ENCODE measurements at regions not wholly inside any gene's neighbourhood (a gene's known extent, or its start where the extent isn't known, plus 50 kb on each side); places are given as distances from the start of the nearest gene placed in this dataset.

DNA sequence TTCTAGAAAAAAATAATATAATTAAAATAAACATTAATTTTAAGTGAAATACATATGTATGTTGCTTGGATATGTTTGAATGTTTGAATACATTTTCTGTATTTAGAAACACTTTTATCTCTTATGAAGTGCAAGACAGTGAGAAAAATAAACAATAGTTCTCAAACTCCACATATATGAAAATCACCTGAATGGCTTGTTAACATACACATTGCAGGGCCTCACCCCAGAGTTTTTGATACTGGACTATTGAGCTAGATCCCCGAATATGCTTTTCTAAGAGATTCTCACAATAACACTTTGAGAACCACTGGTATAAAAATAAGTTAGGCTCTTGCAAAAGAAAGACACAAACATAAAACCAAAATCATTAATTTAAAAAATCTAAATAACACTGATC, 1570.3 kb upstream of the PRR20A start:
- ChIA-PET CTCF (ENCODE audit: partially characterized antibody) (no interaction called here), POLR2A (ENCODE audit: partially characterized antibody) (interaction anchor here (1.0 to 3.7 kb wide), 6 partner anchors 10 to 157 kb away, joined by 3 to 14 read pairs (median 4); no protein-coding TSS in a partner anchor)
- Histone ChIP-seq H2BK15ac (ENCODE audit: low read length) (no peak overlapping the region), H4K91ac (replicated peaks; ENCODE audit: insufficient read length, low read length) (no peak overlapping the region), H3K27ac (ENCODE audit: low read depth, low read length) (no peak overlapping the region), H3K18ac (ENCODE audit: extremely low read depth, low read length) (no peak overlapping the region), H4K8ac (ENCODE audit: extremely low read depth, insufficient read depth, low read length) (no peak overlapping the region), H3K56ac (replicated peaks; ENCODE audit: insufficient read length, low read depth, low read length) (no peak overlapping the region), H3K9ac (replicated peaks in 1 of 4; ENCODE audit: extremely low read depth in 1 of 4, low read depth in 3 of 4, low read length in 3 of 4) (no peak overlapping the region), H2BK5ac (ENCODE audit: low read depth, low read length) (no peak overlapping the region), H2BK120ac (replicated peaks; ENCODE audit: low read depth, low read length) (no peak overlapping the region), H2AFZ (ENCODE audit: low read length) (no peak overlapping the region), H3K79me2 (ENCODE audit: control insufficient read depth in 1 of 2, insufficient read depth in 2 of 2, low read length in 2 of 2) (peaks cover 0 to 18% of the 10 kb centered on the region in 2 experiments; a peak in 2 of 4 replicates), H3K79me1 (ENCODE audit: low read depth, low read length) (no peaks in the 10 kb centered on the region), H3K36me3 (ENCODE audit: control insufficient read depth in 2 of 4, insufficient read depth in 4 of 4, low read length in 3 of 4) (peaks cover 0 to 32% (median 5%) of the 10 kb centered on the region in 4 experiments; a peak in 4 of 8 replicates), H4K20me1 (replicated peaks in 1 of 2; ENCODE audit: control insufficient read depth in 1 of 2, insufficient read depth in 2 of 2, low read length in 2 of 2) (peaks cover 2 to 6% of the 10 kb centered on the region in 2 experiments), H2BK20ac (ENCODE audit: low read length) (no peak overlapping the region), H2BK12ac (ENCODE audit: low read depth, low read length) (no peak overlapping the region), H3K27me3 (replicated peaks in 1 of 4; ENCODE audit: control insufficient read depth in 3 of 4, extremely low read depth in 1 of 4, insufficient read depth in 3 of 4, low read length in 3 of 4) (no peaks in the 10 kb centered on the region), H4K5ac (ENCODE audit: insufficient read length, low read depth, low read length) (no peak overlapping the region), H3K4me3 (ENCODE audit: extremely low read depth in 1 of 4, insufficient read depth in 2 of 4, low read depth in 3 of 4, low read length in 4 of 4) (no peak overlapping the region), H3K23ac (ENCODE audit: insufficient read length) (no peak overlapping the region), H3K9me3 (ENCODE audit: insufficient read depth in 2 of 2, low read depth in 1 of 2, low read length in 1 of 2) (no peaks in the 10 kb centered on the region), H2AK5ac (ENCODE audit: low read depth, low read length) (no peak overlapping the region), H3K4me1 (replicated peaks in 1 of 4; ENCODE audit: control insufficient read depth in 3 of 4, insufficient read depth in 4 of 4, low read length in 3 of 4) (peaks cover 0 to 4% (median 2%) of the 10 kb centered on the region in 4 experiments; a peak in 2 of 7 replicates), H3K4ac (replicated peaks; ENCODE audit: insufficient read length, low read depth, low read length) (no peak overlapping the region), H3K4me2 (ENCODE audit: insufficient read depth in 1 of 2, low read depth in 2 of 2, low read length in 2 of 2) (no peak overlapping the region), H3K23me2 (ENCODE audit: low read depth, low read length) (no peaks in the 10 kb centered on the region), H3K14ac (ENCODE audit: insufficient read length) (no peak overlapping the region)
- whole genome bisulfite sequencing, 2 experiments (ENCODE audit: extremely low coverage in 1 of 2, insufficient coverage in 1 of 2, insufficient read length in 1 of 2, insufficient replicate concordance in 2 of 2, low coverage in 1 of 2, low lambda C conversion rate in 2 of 2, missing lambda C conversion rate in 1 of 2): 91% methylated on average over 1 of the region's 1 CpG; no CpG with 5 or more reads in 1 of the 2 experiments
- DNase-seq (ENCODE audit: low read depth in 1 of 2, low spot score in 2 of 2) (no peak), FAIRE-seq (no peak)
- TF ChIP-seq GTF2F1 (IDR thresholded peaks at IDR 0.05; ENCODE audit: borderline replicate concordance, low read depth, low read length) (no peak), TEAD4 (IDR thresholded peaks at IDR 0.05; ENCODE audit: low read depth, low read length) (no peak), SAP30 (IDR thresholded peaks at IDR 0.05; ENCODE audit: insufficient read depth, insufficient replicate concordance, low read length) (no peak), ZNF274 (IDR thresholded peaks at IDR 0.05; ENCODE audit: borderline replicate concordance, extremely low read depth, low read length) (no peak), CHD1 (IDR thresholded peaks at IDR 0.05; ENCODE audit: low read depth, low read length) (no peak), HDAC6 (IDR thresholded peaks at IDR 0.05; ENCODE audit: low read depth, low read length) (no peak), CREB1 (IDR thresholded peaks at IDR 0.05) (no peak), JUN (IDR thresholded peaks at IDR 0.05; ENCODE audit: low read depth, low read length) (no peak)

Measured in H1 (cell line).